ENCODE measurements at regions not wholly inside any gene's neighbourhood (a gene's known extent, or its start where the extent isn't known, plus 50 kb on each side); places are given as distances from the start of the nearest gene placed in this dataset.

DNA sequence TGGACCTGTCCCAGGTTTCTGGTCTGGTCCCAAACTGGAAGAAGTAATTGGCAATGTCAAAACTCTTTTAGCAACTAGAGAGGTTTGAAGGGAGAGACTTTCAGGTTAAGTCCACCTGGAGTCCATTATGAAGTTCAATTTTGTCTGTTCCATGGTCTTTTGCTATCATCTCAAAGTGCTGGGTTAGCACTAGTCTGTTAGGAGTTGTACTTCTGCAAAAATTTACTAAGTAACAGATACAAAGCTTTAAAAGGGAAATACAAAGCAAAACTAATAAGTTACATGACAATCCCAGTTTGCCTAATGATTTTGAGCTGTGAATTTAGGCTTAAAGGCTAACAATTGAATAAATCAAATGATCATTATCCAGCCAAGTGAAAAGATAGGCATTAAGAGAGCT is 643.9 kb downstream of the C12orf50 start:
- no peak for DNase-seq

DNA sequence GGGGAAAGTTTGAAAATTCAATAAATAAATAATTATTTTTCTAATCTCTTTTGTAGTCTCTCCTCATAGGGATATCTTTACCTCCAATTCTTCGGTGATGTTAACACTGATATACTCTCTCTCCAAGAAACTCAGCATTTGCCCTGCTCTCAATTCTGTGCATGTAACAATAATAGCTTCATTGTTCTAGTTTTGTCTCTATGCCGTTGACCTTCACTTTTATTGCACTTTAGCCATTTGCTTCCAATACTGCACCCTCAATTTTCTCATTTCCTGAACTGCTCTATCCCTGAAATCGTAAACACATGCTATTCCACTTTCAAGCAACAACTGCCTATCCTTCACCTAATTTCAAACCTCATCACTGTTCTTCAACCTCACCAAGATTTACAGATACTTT is 645.0 kb downstream of the C12orf50 start:
- no peak for DNase-seq

DNA sequence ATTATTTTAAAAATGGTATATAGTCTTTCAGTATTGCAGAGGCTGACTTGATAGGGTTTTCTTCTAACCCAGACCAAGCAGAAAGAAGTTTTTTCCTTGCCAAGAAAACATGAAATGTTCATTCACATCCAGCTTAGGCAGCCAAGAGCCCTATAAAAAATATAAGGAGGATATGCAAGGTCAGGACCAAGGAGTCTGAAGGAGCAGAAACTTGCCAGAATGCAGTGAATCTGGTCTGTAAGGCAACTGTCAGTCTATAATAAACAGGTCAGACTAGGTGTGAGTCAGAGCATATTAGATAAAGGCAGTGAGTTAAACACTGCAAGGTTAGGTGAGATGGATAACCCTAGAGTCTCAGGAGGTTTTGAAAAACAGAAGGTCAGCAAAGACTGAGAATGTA is 645.5 kb downstream of the C12orf50 start:
- DNase-seq, result peak; percentile 21

DNA sequence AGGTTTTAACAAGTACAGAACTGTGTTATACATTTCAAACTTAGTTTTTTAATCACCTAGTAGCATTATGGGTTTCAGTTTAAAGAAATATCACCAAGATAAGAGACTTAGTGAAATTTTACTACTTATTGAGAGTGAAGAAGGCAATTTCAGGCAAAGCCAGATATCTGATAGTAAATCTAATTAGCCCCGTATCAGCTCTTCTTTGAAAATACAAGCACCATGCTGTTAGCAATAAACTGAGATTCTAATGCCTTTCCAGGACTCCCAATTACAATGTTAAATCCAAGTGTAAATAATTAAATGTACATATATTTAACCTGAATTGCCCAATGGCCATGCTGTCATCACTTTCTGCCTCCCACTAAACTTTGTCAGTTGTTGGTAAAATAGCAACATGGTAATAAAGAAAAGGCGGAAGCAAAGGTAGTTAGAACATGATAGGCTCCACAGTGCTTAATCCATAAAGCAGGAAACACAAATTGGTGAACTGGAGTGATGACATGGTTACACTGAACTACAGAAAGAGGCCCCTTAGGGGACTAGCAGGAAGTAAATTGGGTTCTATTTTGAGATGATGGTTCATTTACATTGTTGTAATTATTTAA is 646.1 kb downstream of the C12orf50 start:
- peak; percentile 77 for DNase-seq

DNA sequence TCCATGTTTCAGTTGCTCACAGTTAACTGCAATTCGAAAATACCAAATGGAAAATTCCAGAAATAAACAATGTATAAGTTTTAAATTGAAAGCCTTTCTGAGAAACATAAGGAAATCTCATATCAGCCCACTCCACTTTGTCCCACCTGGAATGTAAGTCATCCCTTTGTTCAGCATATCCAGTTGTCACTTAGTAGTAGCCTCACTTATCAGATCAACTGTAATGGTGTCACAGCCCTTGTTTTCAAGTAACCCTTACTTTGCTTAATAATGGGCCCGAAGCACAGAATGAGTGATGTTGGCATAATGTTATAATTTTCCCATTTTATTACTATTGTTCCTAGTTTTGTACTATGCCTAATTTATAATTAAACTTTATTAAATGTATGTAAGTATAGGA is 646.8 kb downstream of the C12orf50 start:
- peak; percentile 17 for DNase-seq

DNA sequence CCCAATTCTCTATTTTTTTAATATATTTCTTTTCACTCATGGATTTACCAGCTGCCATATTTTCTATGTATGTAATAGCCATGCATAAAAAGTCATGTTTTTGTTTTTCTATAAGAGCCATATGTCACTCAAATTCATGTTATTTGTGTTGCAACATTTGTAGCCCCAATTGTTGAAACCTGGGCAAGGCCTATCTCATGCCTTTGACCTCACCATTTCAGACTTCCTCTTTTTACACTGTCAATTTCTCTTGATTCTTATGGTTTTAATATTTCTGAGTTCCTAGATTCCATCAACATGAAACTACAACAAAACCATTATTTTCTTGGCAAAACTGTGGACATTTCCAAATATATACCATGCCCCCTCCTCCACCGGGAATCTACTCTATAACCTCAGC is 647.5 kb downstream of the C12orf50 start:
- no peak for DNase-seq

DNA sequence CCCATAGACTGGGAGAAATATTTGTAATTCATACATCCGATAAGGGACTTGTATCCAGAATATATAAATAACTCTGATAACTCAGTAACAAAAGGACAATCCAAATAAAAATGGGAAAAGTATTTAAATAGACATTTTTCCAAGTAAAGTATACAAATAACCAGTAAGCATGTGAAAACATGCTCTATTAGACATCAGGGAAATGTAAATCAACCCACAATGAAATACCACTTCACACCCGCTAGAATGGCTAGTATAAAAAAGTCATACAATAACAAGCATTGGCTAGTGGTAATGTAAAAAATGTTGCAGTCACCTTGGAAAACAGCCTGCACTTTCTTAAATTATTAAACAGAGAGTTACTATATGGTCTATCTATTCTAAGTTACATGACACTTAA is 650.7 kb downstream of the C12orf50 start:
- DNase-seq, result no peak

DNA sequence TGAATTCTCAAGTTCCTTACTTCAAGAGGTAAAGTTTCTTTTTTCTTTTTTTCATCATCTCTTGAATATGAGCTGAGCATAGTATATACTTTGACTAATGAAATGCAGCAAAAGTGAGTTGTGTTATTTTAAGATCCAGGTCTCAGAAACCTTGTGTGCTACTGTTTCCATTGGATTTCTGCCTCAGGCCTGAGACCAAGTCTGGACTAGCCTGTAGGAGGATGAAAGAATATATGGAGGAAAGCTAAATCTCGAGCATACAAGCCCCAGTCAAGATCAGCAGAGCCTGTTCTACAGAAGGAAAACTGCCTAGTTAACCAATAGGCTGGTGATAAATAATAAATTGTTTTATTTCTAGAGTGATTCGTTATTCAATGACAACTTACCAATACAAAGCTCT is 652.5 kb downstream of the C12orf50 start:
- DNase-seq, result no peak

DNA sequence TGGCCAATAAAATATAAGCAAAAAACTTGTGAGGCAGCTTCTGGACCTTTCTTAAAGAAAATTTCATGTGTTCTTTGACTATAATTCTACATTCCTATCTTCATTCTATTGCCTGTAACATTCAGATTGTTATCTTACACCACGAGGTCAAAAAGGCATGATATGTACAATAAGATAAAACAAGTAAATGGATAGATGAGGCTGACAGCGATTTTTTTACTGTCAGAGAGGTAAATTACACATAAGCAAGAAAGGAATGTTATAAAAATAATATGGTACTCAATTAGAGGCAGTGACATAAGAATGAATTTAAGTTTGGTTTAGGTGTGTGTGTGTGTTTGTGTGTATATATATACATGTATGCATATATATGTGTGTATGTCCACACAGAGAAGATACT is 660.0 kb downstream of the C12orf50 start:
- DNase-seq, result peak; percentile 8

DNA sequence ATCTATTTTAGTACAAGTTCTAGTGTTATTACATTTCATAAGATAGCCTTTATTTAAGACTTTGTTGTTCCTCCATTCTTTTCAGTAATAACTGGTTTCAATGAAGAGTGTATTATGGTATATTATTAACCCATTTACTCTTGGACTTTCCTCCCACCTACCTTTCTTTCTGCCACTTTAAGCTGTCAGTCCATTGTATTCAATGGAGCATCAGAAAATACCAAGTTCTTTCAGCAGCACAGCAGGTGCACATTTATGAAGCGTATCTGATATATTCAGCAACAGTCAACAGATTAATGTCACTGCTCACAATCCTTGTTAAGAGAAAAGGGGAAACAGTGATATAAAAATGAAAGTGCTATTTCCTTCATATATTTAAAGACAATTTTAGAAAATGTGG is 660.9 kb downstream of the C12orf50 start:
- peak; percentile 90 for DNase-seq

DNA sequence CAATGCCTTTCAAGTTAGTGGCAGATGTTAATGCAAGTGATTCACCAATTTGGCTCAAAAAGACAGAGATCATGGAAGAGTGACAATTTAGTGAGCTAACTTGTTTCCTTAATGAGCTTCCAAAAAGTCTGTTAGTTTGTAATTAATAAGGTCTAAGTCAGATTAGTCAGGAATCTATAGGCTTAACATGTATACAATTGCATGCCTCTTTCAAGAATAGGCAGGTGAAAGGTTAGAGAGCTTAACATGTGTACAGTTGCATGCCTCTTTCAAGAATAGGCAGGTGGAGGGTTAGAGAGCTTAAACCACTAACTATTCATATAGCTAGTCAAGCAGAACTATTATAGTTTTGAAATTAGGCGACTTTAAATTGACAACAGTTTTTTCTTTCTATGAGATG is 663.8 kb downstream of the C12orf50 start:
- DNase-seq, result no peak

DNA sequence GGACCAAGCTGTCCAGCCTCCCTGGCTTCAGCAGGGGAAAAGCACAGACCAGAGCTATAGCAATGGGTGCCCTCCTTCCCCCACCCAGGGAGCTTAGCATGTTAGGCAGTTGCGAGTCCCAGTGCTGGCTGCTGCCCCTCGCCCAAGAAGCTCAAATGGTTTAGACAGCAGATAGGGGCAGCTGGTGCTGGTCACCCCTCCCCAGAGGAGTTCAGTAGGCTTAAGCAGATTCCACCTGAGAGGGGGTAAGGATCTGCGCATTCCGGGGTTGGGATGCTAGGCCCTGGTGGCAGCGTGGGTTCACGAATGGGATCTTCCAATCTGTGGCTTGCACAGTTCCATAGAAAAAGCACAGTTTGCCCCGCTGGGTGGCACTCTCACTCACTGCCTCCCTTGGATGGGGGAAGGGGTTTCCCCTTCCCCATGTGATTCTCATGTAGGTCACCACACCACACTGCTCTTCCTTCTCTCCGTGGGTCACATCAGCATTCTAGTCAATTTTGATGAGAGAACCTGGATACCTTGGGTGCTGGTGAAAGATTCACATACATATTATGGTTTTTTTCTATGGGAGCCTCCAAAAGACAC is 665.6 kb downstream of the C12orf50 start:
- DNase-seq, result no peak

DNA sequence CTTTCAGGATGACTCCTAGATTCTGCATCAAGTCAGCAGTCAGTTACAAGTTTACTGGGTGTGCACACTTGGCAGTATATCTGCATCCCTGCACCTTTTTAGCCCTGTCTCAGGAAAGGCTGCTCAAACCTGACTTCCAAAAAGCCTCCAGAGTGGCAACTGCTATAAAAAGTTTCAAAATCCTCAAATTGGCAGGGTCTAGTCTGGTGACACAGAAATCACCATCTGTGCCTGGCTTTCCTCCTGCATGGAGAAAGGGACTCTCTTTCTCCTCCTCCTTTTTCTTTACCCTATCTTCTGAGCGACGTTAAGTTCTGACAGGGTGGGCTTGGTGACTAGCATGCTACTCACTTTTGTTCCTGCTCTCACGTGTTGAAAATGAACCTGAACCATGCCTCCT is 679.5 kb downstream of the C12orf50 start:
- DNase-seq, result no peak

DNA sequence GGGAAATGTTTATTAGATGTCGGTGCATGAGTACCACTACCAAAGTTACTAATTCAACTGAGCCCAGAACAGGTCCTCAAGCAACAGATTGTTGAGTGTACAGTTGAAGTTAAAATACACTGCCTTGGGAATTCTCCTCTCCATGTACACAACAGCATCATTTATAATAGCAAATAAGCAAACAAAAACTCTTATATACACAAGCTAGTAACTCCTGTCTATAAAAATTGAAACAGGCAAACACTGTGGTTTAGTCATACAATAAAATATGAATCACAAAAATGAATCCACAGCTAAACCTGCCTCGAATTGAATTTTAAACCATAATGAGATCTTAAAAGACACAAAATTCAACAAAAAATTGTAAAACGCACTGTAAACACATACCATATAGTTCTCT is 681.1 kb downstream of the C12orf50 start:
- no peak for DNase-seq

DNA sequence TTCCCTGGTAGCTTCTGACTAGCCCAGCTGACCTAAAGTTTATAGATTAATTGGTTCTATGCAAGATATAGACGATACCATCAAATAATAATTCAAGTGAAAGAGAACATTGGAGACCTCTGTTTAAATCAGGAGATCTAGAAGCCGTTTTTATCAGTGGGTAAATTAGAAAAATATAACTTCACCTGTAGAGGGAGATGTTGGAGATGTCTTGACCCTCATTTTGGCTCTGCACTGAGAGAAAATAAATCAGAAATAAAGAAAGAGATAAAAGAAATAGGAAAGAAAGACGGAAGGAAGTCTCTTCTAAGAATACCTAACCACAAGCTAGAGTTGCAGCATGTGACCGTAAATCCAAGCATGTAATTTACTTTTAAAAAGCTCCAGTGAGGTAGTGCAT is 684.5 kb downstream of the C12orf50 start:
- DNase-seq, result no peak

DNA sequence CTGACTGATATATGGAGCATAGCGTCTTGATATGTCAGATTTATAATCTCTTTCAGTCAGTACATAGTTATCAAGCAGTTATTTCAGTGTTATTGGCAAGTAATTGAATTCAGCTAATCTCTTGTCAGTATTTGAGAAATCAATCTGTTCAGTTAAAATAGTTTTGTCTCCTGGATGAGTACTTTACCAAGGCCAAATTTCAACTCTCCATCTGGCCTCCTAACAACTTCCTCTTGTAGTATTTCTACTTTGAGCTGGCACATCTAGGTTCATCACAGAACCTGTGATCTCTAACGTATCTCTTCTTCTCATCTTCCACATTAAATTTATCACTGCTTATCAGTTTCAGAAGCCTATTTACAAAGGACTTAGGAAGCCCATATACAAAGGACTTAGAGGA is 690.5 kb downstream of the C12orf50 start:
- no peak for DNase-seq

DNA sequence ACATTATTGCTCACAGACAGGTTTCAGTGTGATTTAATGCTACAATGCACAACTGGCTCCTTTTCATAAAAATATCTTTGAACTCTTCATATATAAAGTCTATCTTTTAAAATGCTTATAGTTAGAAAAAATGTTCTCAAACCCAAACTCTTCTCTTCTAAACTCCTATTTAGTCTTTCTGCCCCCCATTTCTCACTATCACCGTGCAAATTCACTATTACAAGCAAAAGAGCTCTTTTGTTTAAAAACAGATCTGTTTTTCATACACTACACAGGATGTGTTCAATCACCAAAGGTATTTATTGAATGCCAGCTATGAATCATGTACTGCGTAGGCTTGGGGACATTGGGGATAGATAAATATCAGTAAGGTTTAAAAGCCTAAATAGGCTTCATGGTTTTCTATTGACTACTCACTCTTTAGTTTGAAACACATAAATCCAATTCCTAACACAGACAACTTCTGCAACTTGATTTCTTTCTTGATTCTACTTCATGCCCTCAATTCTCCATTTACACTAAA is 692.3 kb downstream of the C12orf50 start:
- no peak for DNase-seq

DNA sequence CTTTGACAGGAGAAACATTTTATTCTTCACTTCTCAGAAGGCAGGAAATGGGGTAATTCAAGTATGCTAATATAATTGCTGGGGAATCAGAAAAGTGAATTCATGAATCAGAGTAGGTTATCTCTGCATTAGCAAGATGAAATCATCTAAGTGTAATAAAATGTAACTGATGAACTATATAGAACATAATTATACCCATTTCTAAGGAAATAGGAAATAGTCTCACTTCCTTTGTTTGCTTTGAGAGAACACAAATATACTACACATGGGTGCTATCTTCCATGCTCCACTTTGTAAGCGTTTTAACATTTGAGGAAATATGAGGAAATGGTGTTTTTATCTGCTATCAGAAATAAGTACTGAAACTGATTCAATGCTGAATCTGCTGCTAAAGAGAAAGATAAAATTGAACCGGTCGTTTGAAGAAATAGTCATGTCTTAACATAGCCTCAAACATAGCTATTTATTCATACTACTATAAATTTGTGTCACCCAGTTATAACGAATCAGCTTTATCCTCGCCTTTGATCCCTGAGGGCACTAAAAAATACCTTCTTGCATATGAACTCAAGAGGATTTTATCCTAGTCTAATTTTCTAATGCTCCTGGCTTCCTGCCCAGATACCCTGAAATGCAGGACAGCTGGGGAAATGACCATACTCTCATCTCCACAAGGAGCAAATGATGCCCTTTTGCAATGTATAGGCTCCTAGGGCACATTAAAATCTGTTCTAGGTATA is 696.0 kb downstream of the C12orf50 start:
- no peak for DNase-seq

DNA sequence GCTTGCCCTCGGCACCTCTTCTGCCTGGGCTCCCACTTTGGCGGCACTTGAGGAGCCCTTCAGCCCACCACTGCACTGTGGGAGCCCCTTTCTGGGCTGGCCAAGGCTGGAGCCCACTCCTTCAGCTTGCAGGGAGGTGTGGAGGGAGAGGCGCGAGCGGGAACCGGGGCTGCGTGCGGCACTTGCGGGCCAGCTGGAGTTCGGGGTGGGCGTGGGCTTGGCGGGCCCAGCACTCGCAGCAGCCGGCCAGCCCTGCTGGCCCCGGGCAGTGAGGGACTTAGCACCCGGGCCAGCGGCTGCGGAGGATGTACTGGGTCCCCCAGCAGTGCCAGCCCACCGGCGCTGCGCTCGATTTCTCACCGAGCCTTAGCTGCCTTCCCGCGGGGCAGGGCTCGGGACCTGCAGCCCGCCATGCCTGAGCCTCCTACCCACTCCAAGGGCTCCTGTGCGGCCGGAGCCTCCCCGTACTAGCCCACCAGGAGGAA is 699.1 kb downstream of the C12orf50 start:
- peak; percentile 32 for DNase-seq

DNA sequence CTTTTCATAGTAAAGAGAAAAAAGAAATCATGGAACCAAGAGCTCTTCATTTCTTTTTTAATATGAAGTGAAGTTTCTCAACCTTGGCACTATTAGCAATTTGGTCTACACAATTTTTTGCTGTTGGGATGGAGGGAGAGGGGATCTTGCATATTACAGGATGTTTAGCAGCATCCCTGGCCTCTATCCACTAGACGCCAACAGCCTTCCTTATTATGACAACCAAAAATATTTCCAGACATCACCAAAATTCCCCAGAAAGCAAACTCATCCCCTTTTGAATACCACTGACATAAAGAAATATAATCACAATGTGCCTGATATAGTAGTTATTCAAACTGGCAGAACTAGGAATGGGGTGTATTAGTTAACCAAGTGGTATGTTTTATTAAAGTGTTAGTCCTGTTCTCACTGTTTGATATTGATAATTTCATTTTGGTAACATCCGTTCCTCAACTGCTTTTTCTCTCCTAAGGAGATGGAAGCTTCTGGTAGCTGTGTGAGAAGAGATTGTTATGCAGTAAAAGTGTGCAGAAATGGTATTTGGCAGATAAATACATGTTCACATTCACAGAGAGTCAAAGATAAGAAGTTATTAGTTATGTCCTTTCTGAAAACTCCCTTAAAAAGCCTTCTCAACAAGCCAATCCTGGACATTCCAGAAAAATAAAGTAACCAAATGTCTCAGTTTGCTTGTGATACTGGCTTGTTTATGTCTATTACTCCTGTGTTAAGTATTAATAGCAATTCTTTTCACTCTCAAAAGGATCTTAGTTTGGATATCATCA is 699.9 kb downstream of the C12orf50 start:
- no peak for DNase-seq

DNA sequence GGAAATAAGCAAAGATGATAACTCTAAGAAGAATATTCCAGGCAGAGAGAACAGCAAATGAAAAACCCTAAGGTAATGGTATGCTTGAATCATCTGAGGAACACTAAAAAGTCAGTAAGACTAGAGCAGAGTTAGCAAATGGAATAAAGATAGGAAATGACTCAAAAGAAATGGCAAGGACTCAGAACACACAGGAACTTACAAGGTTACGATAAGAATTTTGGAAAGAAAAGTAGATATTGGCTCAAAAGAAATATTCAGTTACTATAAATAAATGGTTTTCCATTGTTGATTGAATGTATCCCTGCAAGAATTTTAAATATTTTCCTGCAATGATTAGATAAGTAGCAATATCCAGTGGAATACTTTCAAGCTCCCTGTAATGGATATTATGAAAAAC is 705.8 kb downstream of the C12orf50 start:
- DNase-seq, result no peak

DNA sequence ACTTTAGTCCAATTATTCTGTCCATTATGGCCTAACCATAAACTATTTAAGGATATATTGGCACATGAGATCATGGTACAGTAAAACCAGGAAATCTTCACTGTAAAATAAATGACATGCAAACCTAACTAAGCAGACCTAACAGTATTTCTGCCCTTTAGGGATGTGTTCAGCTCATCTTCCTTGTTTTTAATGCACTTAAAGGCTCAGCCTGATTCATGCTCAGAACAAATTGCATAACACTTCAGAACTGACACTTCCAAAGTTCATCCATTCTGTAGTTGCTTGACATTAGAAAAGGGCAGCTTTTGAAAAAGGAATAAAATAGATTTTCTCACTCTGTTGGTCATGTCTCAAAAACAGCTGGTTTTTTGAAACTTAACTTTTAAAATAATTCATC is 708.5 kb downstream of the C12orf50 start:
- no peak for DNase-seq

DNA sequence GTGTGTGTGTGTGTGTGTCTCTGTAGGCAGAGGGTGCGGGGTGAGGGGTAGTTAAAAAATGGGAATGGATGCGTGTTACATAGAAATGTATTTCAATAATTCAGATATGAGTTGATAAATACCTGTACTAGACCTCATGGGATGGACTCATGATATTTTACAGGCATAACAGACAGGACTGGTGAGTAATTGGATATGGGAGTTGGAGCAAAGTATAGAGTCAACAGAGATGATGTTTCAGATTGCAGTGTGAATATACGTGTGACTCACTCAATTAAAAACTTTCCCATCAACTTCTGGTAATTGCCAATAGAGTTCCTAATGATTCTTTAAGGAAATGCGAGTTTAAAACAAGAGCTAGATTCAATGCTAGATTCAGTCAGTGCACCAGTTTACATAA is 711.9 kb downstream of the C12orf50 start:
- DNase-seq, result no peak

Data from NCI-H146 (cell line).